A549 (cell line): ENCODE measurements at regions not wholly inside any gene's neighbourhood (a gene's known extent, or its start where the extent isn't known, plus 50 kb on each side); places are given as distances from the start of the nearest gene placed in this dataset.

Experiments
- ATAC-seq, 2 experiments: fragments of 200-7000 bp in 1 of 2; fragments of >200 bp in 1 of 2; cut with Nextera tagmentation in 1 of 2; cut with Tn5 transposase in 1 of 2; 3 replicates each; pipeline versions ENCODE4 v1.8.0 to v1.9.1; 2018 to 2020; ENCODE audit warnings: mild to moderate bottlenecking in 1 of 2, moderate library complexity in 1 of 2
- CTCF ChIA-PET: fragments of 300-600 bp; sonication (Branson Sonifier 250); formaldehyde crosslinking; extraction: SDS; loops from one replicate; lab custom pipeline; 2021; ENCODE audit warnings: antibody characterized with exemption, inconsistent platforms; lab: Yijun Ruan, JAX
- POLR2A ChIA-PET: fragments of 350-600 bp; formaldehyde crosslinking; extraction: SDS; loops from one replicate; lab custom pipeline; 2021; ENCODE audit warnings: antibody characterized with exemption, inconsistent platforms; lab: Yijun Ruan, JAX
- DNase-seq, 2 experiments: peaks; one replicate each; pipeline versions ENCODE4 v3.0.0 to v3.0.0-alpha.2; 2011 to 2016; ENCODE audit warnings: low read depth in 1 of 2, low spot score in 1 of 2
- FAIRE-seq: peaks from 2 replicates; lab custom pipeline; 2011; peaks lifted over from hg19 to GRCh38; lab: Jason Lieb, UNC
- H3K27ac ChIP-seq, 2 experiments: fragments of >200 bp; sonication (Bioruptor Twin); formaldehyde crosslinking; 3 replicates each; pipeline ENCODE4 v1.5.1; 2016 to 2017
- H3K4me1 ChIP-seq: fragments of >200 bp; sonication (Bioruptor Twin); formaldehyde crosslinking; 3 replicates; pipeline ENCODE4 v1.6.1; 2016
- H3K4me2 ChIP-seq: fragments of >200 bp; sonication (Bioruptor Twin); formaldehyde crosslinking; 3 replicates; pipeline ENCODE4 v1.6.1; 2016
- H3K4me3 ChIP-seq: fragments of >200 bp; sonication (Bioruptor Twin); formaldehyde crosslinking; 3 replicates; pipeline ENCODE4 v1.5.1; 2016
- H3K9me3 ChIP-seq: fragments of >200 bp; sonication (Bioruptor Twin); formaldehyde crosslinking; 3 replicates; pipeline ENCODE4 v1.6.1; 2016
- ATOH8 ChIP-seq: fragments of 250-450 bp; sonication (Bioruptor Pico); IDR thresholded peaks from 2 replicates; pipeline ENCODE4 v1.5.0; 2020; ENCODE audit warnings: low read depth, mild to moderate bottlenecking, moderate library complexity
- CBX8 ChIP-seq: fragments of 200-600 bp; sonication (generic); IDR thresholded peaks from 2 replicates; pipeline ENCODE4 v1.6.1; 2016
- CEBPB ChIP-seq, 2 experiments: fragments of >200 bp in 1 of 2; sonication (Bioruptor Twin) in 1 of 2; formaldehyde crosslinking in 1 of 2; IDR thresholded peaks; 2 replicates each; pipeline ENCODE4 v1.6.1; 2012 to 2016
- CHD2 ChIP-seq: fragments of 150-350 bp; IDR thresholded peaks from 2 replicates; pipeline ENCODE4 v1.6.1; 2014; ENCODE audit warnings: low read length; ENCODE audit not compliant: partially characterized antibody
- FOXS1 ChIP-seq: fragments of 250-450 bp; sonication (Bioruptor Pico); IDR thresholded peaks from 2 replicates; pipeline ENCODE4 v1.5.0; 2020; ENCODE audit warnings: mild to moderate bottlenecking, moderate library complexity
- HOXA7 ChIP-seq: fragments of 250-450 bp; sonication (Bioruptor Pico); IDR thresholded peaks from 2 replicates; pipeline ENCODE4 v1.5.0; 2020; ENCODE audit warnings: mild to moderate bottlenecking, moderate library complexity
- HOXB13 ChIP-seq: fragments of 250-450 bp; sonication (Bioruptor Pico); IDR thresholded peaks from 2 replicates; pipeline ENCODE4 v1.5.0; 2020; ENCODE audit warnings: low read depth, mild to moderate bottlenecking, moderate library complexity
- HOXB5 ChIP-seq: fragments of 250-450 bp; sonication (Bioruptor Pico); IDR thresholded peaks from 2 replicates; pipeline ENCODE4 v1.5.0; 2020; ENCODE audit warnings: mild to moderate bottlenecking, moderate library complexity
- MAFK ChIP-seq: fragments of 450-650 bp; IDR thresholded peaks from 2 replicates; pipeline ENCODE4 v1.6.1; 2014; ENCODE audit not compliant: partially characterized antibody
- MAZ ChIP-seq: fragments of 150-350 bp; IDR thresholded peaks from 2 replicates; pipeline ENCODE4 v1.6.1; 2014; ENCODE audit warnings: antibody characterized with exemption, low read depth, low read length, borderline replicate concordance
- MYC ChIP-seq: IDR thresholded peaks from 2 replicates; pipeline ENCODE4 v1.6.1; 2012; ENCODE audit warnings: mild to moderate bottlenecking, inconsistent platforms, low read length, improper control_type of control experiment, borderline replicate concordance
- NFE2L2 ChIP-seq: fragments of 150-350 bp; conservative IDR thresholded peaks from 2 replicates; pipeline ENCODE4 v1.6.1; 2014; ENCODE audit warnings: low read length
- NPAS2 ChIP-seq: fragments of 250-450 bp; sonication (Bioruptor Pico); IDR thresholded peaks from 2 replicates; pipeline ENCODE4 v1.8.0; 2022; ENCODE audit warnings: mild to moderate bottlenecking, moderate library complexity, borderline replicate concordance
- POLR2AphosphoS2 ChIP-seq: conservative IDR thresholded peaks from 2 replicates; pipeline ENCODE4 v1.6.1; 2012; ENCODE audit warnings: low read length, improper control_type of control experiment, inconsistent platforms
- RAD21 ChIP-seq, 2 experiments: fragments of >200 bp in 1 of 2; sonication (Bioruptor Twin) in 1 of 2; formaldehyde crosslinking in 1 of 2; IDR thresholded peaks in 1 of 2; conservative IDR thresholded peaks in 1 of 2; 2 replicates in 1 of 2; 3 replicates in 1 of 2; pipeline ENCODE4 v1.6.1; 2012 to 2018; ENCODE audit warnings: inconsistent platforms in 1 of 2
- RCOR1 ChIP-seq: fragments of 150-350 bp; IDR thresholded peaks from 2 replicates; pipeline ENCODE4 v1.6.1; 2014; ENCODE audit warnings: antibody characterized with exemption, low read length, low read depth
- RFX5 ChIP-seq: fragments of 450-650 bp; IDR thresholded peaks from 2 replicates; pipeline ENCODE4 v1.7.1; 2014; ENCODE audit warnings: antibody characterized with exemption, mild to moderate bottlenecking, moderate library complexity
- TFCP2L1 ChIP-seq: fragments of 250-450 bp; sonication (Bioruptor Pico); IDR thresholded peaks from 2 replicates; pipeline ENCODE4 v1.5.0; 2021; ENCODE audit warnings: mild to moderate bottlenecking
- ZFP36 ChIP-seq: fragments of 450-650 bp; IDR thresholded peaks from 2 replicates; pipeline ENCODE4 v1.6.1; 2014; ENCODE audit warnings: borderline replicate concordance; ENCODE audit not compliant: partially characterized antibody
- WGBS: methylation state at CpG from one replicate; pipeline ENCODE4 v1.1.6; 2017; ENCODE audit errors: missing lambda C conversion rate; 5-methylcytosine and 5-hydroxymethylcytosine counted together
- TF ChIP-seq, protein P1 (sequence below): fragments of 450-650 bp; IDR thresholded peaks from 2 replicates; pipeline ENCODE4 v1.6.1; 2014; ENCODE audit warnings: antibody characterized with exemption
- TF ChIP-seq, protein P2 (sequence below): IDR thresholded peaks from 2 replicates; pipeline ENCODE4 v1.6.1; 2012
- TF ChIP-seq, protein P3 (sequence below): fragments of >200 bp; sonication (Bioruptor Twin); formaldehyde crosslinking; IDR thresholded peaks from 3 replicates; pipeline ENCODE4 v1.5.1; 2016

- Histone ChIP-seq H3K4me3 (no peak overlapping the region), H3K4me1 (no peaks in the 10 kb centered on the region), H3K4me2 (no peak overlapping the region), H3K27ac (no peak overlapping the region), H3K9me3 (no peaks in the 10 kb centered on the region)
- FAIRE-seq (no peak), DNase-seq (peak in 1 of 2 experiments; percentile 3), ATAC-seq (no peak)
- CTCF ChIA-PET, result no interaction called here
- 45% methylated on average over 3 of the region's 3 CpGs for WGBS
- POLR2A ChIA-PET, result no interaction called here
- TF ChIP-seq, protein P1, sequence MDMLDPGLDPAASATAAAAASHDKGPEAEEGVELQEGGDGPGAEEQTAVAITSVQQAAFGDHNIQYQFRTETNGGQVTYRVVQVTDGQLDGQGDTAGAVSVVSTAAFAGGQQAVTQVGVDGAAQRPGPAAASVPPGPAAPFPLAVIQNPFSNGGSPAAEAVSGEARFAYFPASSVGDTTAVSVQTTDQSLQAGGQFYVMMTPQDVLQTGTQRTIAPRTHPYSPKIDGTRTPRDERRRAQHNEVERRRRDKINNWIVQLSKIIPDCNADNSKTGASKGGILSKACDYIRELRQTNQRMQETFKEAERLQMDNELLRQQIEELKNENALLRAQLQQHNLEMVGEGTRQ, result no peak
- TF ChIP-seq NFE2L2 (no peak), ZFP36 (no peak), MAZ (no peak), FOXS1 (CRISPR knock-in tag) (no peak), RFX5 (no peak), POLR2AphosphoS2 (no peak), HOXB5 (CRISPR knock-in tag) (no peak), TFCP2L1 (CRISPR knock-in tag) (no peak), MAFK (no peak), NPAS2 (no peak)
- TF ChIP-seq, protein P2, sequence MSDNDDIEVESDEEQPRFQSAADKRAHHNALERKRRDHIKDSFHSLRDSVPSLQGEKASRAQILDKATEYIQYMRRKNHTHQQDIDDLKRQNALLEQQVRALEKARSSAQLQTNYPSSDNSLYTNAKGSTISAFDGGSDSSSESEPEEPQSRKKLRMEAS, result no peak
- TF ChIP-seq, protein P3, sequence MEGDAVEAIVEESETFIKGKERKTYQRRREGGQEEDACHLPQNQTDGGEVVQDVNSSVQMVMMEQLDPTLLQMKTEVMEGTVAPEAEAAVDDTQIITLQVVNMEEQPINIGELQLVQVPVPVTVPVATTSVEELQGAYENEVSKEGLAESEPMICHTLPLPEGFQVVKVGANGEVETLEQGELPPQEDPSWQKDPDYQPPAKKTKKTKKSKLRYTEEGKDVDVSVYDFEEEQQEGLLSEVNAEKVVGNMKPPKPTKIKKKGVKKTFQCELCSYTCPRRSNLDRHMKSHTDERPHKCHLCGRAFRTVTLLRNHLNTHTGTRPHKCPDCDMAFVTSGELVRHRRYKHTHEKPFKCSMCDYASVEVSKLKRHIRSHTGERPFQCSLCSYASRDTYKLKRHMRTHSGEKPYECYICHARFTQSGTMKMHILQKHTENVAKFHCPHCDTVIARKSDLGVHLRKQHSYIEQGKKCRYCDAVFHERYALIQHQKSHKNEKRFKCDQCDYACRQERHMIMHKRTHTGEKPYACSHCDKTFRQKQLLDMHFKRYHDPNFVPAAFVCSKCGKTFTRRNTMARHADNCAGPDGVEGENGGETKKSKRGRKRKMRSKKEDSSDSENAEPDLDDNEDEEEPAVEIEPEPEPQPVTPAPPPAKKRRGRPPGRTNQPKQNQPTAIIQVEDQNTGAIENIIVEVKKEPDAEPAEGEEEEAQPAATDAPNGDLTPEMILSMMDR, result no peak
- TF ChIP-seq, all 56 proteins: peak for 0
Measured at GRCh38 chrX:115503099-115503498, 57.9 kb upstream of the PLS3 start.

DNA sequence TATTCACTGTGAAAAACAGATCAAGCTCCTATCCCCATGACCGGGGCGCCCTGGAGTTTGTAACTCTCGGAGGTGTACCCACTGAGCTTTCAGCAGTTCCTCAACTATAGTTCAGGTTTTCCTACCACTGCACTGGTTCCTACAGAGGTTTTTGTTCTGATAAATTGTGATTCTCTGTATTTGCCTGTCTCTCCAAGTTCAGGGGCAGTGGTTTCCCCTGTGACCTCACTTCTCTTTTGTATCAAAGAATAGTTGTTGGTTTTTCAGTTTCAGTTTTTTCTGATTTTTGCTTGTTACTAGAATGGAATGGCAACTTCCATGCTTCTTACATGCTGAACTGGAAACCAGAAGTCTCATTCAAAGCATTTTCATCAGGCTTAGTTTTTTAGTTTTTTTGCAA is 56.8 kb upstream of the PLS3 start:
- no peaks in the 10 kb centered on the region for H3K9me3 ChIP-seq
- no peak for FAIRE-seq
- WGBS, result 97% methylated on average over 3 of the region's 3 CpGs
- ATAC-seq, result no peak
- H3K4me1 ChIP-seq, result no peaks in the 10 kb centered on the region
- no peak for TF ChIP-seq CEBPB (IDR thresholded peaks at IDR 0.05)
- no peak for TF ChIP-seq RCOR1
- TF ChIP-seq HOXB5 (CRISPR knock-in tag), result no peak
- TF ChIP-seq MYC, result no peak
- no peak for TF ChIP-seq MAZ
- no peak for TF ChIP-seq HOXB13 (CRISPR knock-in tag)
- no peak for TF ChIP-seq CHD2
- TF ChIP-seq CBX8, result no peak
- TF ChIP-seq HOXA7 (CRISPR knock-in tag), result no peak
- TF ChIP-seq ATOH8 (CRISPR knock-in tag), result no peak
- no peak for TF ChIP-seq RAD21 (conservative IDR thresholded peaks at IDR 0.05 in 1 of 2, IDR thresholded peaks at IDR 0.05 in 1 of 2)
- TF ChIP-seq NPAS2, result no peak
- ChIA-PET POLR2A (no interaction called here), CTCF (interaction anchor here (0.6 kb wide), 1 partner anchor 141 kb away, joined by 4 read pairs; no protein-coding TSS in a partner anchor)
- H3K4me3 ChIP-seq, result no peak overlapping the region
- no peak overlapping the region for H3K27ac ChIP-seq
- DNase-seq, result no peak
- no peak overlapping the region for H3K4me2 ChIP-seq
